H1 (cell line): ENCODE measurements at regions not wholly inside any gene's neighbourhood (a gene's known extent, or its start where the extent isn't known, plus 50 kb on each side); places are given as distances from the start of the nearest gene placed in this dataset.

ENCODE experiments used
- CTCF ChIA-PET: fragments of 300-600 bp; sonication (Branson Sonifier 250); formaldehyde crosslinking; loops from one replicate; lab custom pipeline; 2021; ENCODE audit not compliant: partially characterized antibody; lab: Charles Lee
- POLR2A ChIA-PET: fragments of 300-600 bp; sonication (Branson Sonifier 250); formaldehyde crosslinking; loops from one replicate; lab custom pipeline; 2021; ENCODE audit warnings: inconsistent platforms; ENCODE audit not compliant: partially characterized antibody; lab: Charles Lee
- DNase-seq, 2 experiments: peaks; one replicate each; pipeline versions ENCODE4 v3.0.0 to v3.0.0-alpha.2; 2010 to 2022; ENCODE audit warnings: low spot score in 2 of 2, low read depth in 1 of 2, mixed read lengths in 1 of 2
- FAIRE-seq: peaks from 2 replicates; lab custom pipeline; 2011; peaks lifted over from hg19 to GRCh38; lab: Jason Lieb, UNC
- H2AFZ ChIP-seq: 2 replicates; pipeline ENCODE4 v1.8.1; 2012; ENCODE audit warnings: low read length, inconsistent platforms
- H2AK5ac ChIP-seq: 2 replicates; pipeline ENCODE4 v1.6.1; 2013; ENCODE audit warnings: low read depth, low read length
- H2BK120ac ChIP-seq: replicated peaks from 2 replicates; pipeline ENCODE3; 2013; ENCODE audit warnings: low read depth, low read length, inconsistent platforms
- H2BK12ac ChIP-seq: 2 replicates; pipeline ENCODE4 v1.6.1; 2013; ENCODE audit warnings: low read depth, low read length
- H2BK15ac ChIP-seq: 2 replicates; pipeline ENCODE4 v1.6.1; 2013; ENCODE audit warnings: low read length
- H2BK20ac ChIP-seq: 2 replicates; pipeline ENCODE4 v1.6.1; 2013; ENCODE audit warnings: low read length
- H2BK5ac ChIP-seq: 2 replicates; pipeline ENCODE4 v1.6.1; 2013; ENCODE audit warnings: low read depth, low read length
- H3K14ac ChIP-seq: 2 replicates; pipeline ENCODE4 v1.6.1; 2013; ENCODE audit warnings: inconsistent platforms; ENCODE audit not compliant: insufficient read length
- H3K18ac ChIP-seq: 2 replicates; pipeline ENCODE4 v1.6.1; 2013; ENCODE audit warnings: low read length; ENCODE audit errors: extremely low read depth
- H3K23ac ChIP-seq: 2 replicates; pipeline ENCODE4 v1.6.1; 2013; ENCODE audit warnings: inconsistent platforms; ENCODE audit not compliant: insufficient read length
- H3K23me2 ChIP-seq: 2 replicates; pipeline ENCODE4 v1.6.1; 2013; ENCODE audit warnings: low read depth, low read length
- H3K27ac ChIP-seq: 2 replicates; pipeline ENCODE4 v1.6.1; 2011; ENCODE audit warnings: low read depth, low read length, inconsistent platforms
- H3K27me3 ChIP-seq, 4 experiments: replicated peaks in 1 of 4; 1 replicate in 1 of 4; 2 replicates in 3 of 4; pipeline versions ENCODE4 v1.6.1 to v1.8.1; 2011 to 2013; ENCODE audit warnings: low read length in 3 of 4, mild to moderate bottlenecking in 3 of 4, inconsistent platforms in 2 of 4, mixed read lengths in 2 of 4, moderate library complexity in 1 of 4; ENCODE audit not compliant: control insufficient read depth in 3 of 4, insufficient read depth in 3 of 4; ENCODE audit errors: extremely low read depth in 1 of 4
- H3K36me3 ChIP-seq, 4 experiments: 2 replicates each; pipeline versions ENCODE4 v1.6.1 to v1.8.1; 2011 to 2013; ENCODE audit warnings: mild to moderate bottlenecking in 4 of 4, low read length in 3 of 4, moderate library complexity in 2 of 4, control low read depth in 1 of 4, inconsistent platforms in 1 of 4; ENCODE audit not compliant: insufficient read depth in 4 of 4, control insufficient read depth in 2 of 4
- H3K4ac ChIP-seq: replicated peaks from 2 replicates; pipeline ENCODE3; 2013; ENCODE audit warnings: low read length, low read depth, mixed read lengths, inconsistent platforms; ENCODE audit not compliant: insufficient read length
- H3K4me1 ChIP-seq, 4 experiments: replicated peaks in 1 of 4; 1 replicate in 1 of 4; 2 replicates in 3 of 4; pipeline versions ENCODE4 v1.6.1 to v1.8.1; 2011 to 2013; ENCODE audit warnings: low read length in 3 of 4, inconsistent platforms in 2 of 4, mixed read lengths in 1 of 4; ENCODE audit not compliant: insufficient read depth in 4 of 4, control insufficient read depth in 3 of 4
- H3K4me2 ChIP-seq, 2 experiments: 2 replicates each; pipeline versions ENCODE4 v1.6.1 to v1.8.1; 2011 to 2013; ENCODE audit warnings: low read depth in 2 of 2, low read length in 2 of 2, control low read depth in 1 of 2, inconsistent platforms in 1 of 2, mild to moderate bottlenecking in 1 of 2; ENCODE audit not compliant: insufficient read depth in 1 of 2
- H3K4me3 ChIP-seq, 4 experiments: fragments of 200-600, 300-600 bp in 1 of 4; sonication (generic), shearing (Covaris generic), sonication (Bioruptor Twin) in 1 of 4; 2 replicates each; pipeline versions ENCODE4 v1.5.1 to v1.8.1; 2011 to 2016; ENCODE audit warnings: low read length in 4 of 4, low read depth in 3 of 4, control low read depth in 2 of 4, inconsistent platforms in 2 of 4, mild to moderate bottlenecking in 2 of 4, mixed read lengths in 1 of 4, moderate library complexity in 1 of 4; ENCODE audit not compliant: insufficient read depth in 2 of 4; ENCODE audit errors: extremely low read depth in 1 of 4
- H3K56ac ChIP-seq: replicated peaks from 2 replicates; pipeline ENCODE3; 2013; ENCODE audit warnings: low read depth, mild to moderate bottlenecking, mixed read lengths, low read length, inconsistent platforms; ENCODE audit not compliant: insufficient read length
- H3K79me1 ChIP-seq: 2 replicates; pipeline ENCODE4 v1.6.1; 2013; ENCODE audit warnings: low read depth, low read length, control low read depth
- H3K79me2 ChIP-seq, 2 experiments: 2 replicates each; pipeline versions ENCODE4 v1.6.1 to v1.8.1; 2012 to 2013; ENCODE audit warnings: low read length in 2 of 2, mild to moderate bottlenecking in 2 of 2, inconsistent platforms in 1 of 2; ENCODE audit not compliant: insufficient read depth in 2 of 2, control insufficient read depth in 1 of 2
- H3K9ac ChIP-seq, 4 experiments: replicated peaks in 1 of 4; 1 replicate in 1 of 4; 2 replicates in 3 of 4; pipeline versions ENCODE4 v1.6.1 to v1.8.1; 2011 to 2013; ENCODE audit warnings: low read depth in 3 of 4, low read length in 3 of 4, control low read depth in 2 of 4, mild to moderate bottlenecking in 2 of 4, moderate library complexity in 2 of 4, inconsistent platforms in 1 of 4; ENCODE audit errors: extremely low read depth in 1 of 4
- H3K9me3 ChIP-seq, 2 experiments: 2 replicates each; pipeline versions ENCODE4 v1.6.1 to v1.8.1; 2012 to 2013; ENCODE audit warnings: mild to moderate bottlenecking in 2 of 2, moderate library complexity in 2 of 2, control low read depth in 1 of 2, inconsistent platforms in 1 of 2, low read depth in 1 of 2, low read length in 1 of 2, mixed read lengths in 1 of 2; ENCODE audit not compliant: insufficient read depth in 2 of 2
- H4K20me1 ChIP-seq, 2 experiments: replicated peaks in 1 of 2; 2 replicates each; pipeline versions ENCODE3 to v1.8.1; 2011 to 2013; ENCODE audit warnings: inconsistent platforms in 2 of 2, low read length in 2 of 2, mild to moderate bottlenecking in 1 of 2; ENCODE audit not compliant: insufficient read depth in 2 of 2, control insufficient read depth in 1 of 2
- H4K5ac ChIP-seq: 2 replicates; pipeline ENCODE4 v1.6.1; 2013; ENCODE audit warnings: low read length, low read depth, mixed read lengths, inconsistent platforms; ENCODE audit not compliant: insufficient read length
- H4K8ac ChIP-seq: 2 replicates; pipeline ENCODE4 v1.8.0; 2013; ENCODE audit warnings: mild to moderate bottlenecking, moderate library complexity, low read length, inconsistent platforms; ENCODE audit not compliant: insufficient read depth; ENCODE audit errors: extremely low read depth
- H4K91ac ChIP-seq: replicated peaks from 2 replicates; pipeline ENCODE3; 2013; ENCODE audit warnings: low read length, mixed read lengths, inconsistent platforms; ENCODE audit not compliant: insufficient read length
- CBX5 ChIP-seq: fragments of 300-800, 300-1000 bp; sonication (generic); IDR thresholded peaks from 2 replicates; pipeline ENCODE4 v1.7.1; 2016; ENCODE audit warnings: antibody characterized with exemption, low read length, low read depth
- MAFK ChIP-seq: IDR thresholded peaks from 2 replicates; pipeline ENCODE4 v1.6.1; 2012; ENCODE audit warnings: low read depth, mild to moderate bottlenecking, improper control_type of control experiment, low read length
- WGBS, 2 experiments: shearing (Covaris generic) in 1 of 2; methylation state at CpG; one replicate each; pipeline versions ENCODE4 v1.1.6 to v1.1.7; 2013 to 2015; ENCODE audit warnings: low lambda C conversion rate in 2 of 2, mixed read lengths in 2 of 2, inconsistent platforms in 1 of 2, low coverage in 1 of 2, missing lambda C conversion rate in 1 of 2; ENCODE audit not compliant: insufficient replicate concordance in 2 of 2, insufficient coverage in 1 of 2, insufficient read length in 1 of 2; ENCODE audit errors: extremely low coverage in 1 of 2, missing lambda C conversion rate in 1 of 2; 5-methylcytosine and 5-hydroxymethylcytosine counted together

DNA sequence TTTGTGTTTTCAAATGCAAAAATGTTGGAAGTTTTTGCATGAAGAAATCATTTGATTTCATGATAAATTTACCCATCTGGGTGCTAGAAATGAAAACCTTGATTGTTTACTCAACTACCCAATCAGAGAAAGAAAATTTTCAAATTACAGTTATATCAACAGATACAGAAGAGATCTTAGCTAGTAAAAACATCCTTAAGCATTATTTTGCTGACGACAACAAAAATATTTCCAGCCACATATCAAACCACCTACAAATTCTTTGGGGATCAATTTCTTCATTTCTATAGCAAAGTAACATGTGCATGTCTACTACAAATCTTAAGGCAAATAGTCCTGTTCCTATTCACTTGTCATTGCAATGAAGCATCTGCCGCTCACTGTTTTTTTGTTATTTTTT, 530.3 kb downstream of the ZIC1 start:
- H2BK120ac ChIP-seq, result no peak overlapping the region
- TF ChIP-seq CBX5 (no peak), MAFK (0 out of 2 replicates have a peak, but pooled peaks have one; percentile 18)
- TF ChIP-seq, all 59 proteins: peak for 1
- H3K56ac ChIP-seq, result no peak overlapping the region
- H4K5ac ChIP-seq, result no peak overlapping the region
- H3K23me2 ChIP-seq, result no peaks in the 10 kb centered on the region; the same call in 1 of the 2 replicates
- no peak overlapping the region for H3K14ac ChIP-seq
- no peaks in the 10 kb centered on the region for H3K9me3 ChIP-seq
- H3K4me2 ChIP-seq, result peak overlapping the region in 1 of 2 experiments; percentile 45; a peak in 1 of 4 replicates
- no peak overlapping the region for H3K23ac ChIP-seq
- H3K27me3 ChIP-seq, result no peaks in the 10 kb centered on the region
- H3K18ac ChIP-seq, result no peak overlapping the region
- H3K4ac ChIP-seq, result no peak overlapping the region
- H3K4me1 ChIP-seq, result peaks cover 0 to 16% (median 4%) of the 10 kb centered on the region in 4 experiments; a peak in 3 of 7 replicates
- DNase-seq (no peak), FAIRE-seq (no peak)
- H4K91ac ChIP-seq, result no peak overlapping the region
- H3K79me1 ChIP-seq, result no peaks in the 10 kb centered on the region
- no peaks in the 10 kb centered on the region for H4K20me1 ChIP-seq
- peak overlapping the region; percentile 94; the same call in 1 of the 2 replicates for H2AFZ ChIP-seq
- no peak overlapping the region for H3K27ac ChIP-seq
- H3K4me3 ChIP-seq, result no peak overlapping the region
- WGBS, 2 experiments, result 75% methylated on average over 2 of the region's 2 CpGs; no CpG with 5 or more reads in 1 of the 2 experiments
- no peak overlapping the region for H2BK15ac ChIP-seq
- no peak overlapping the region for H4K8ac ChIP-seq
- no peak overlapping the region for H2BK12ac ChIP-seq
- no peaks in the 10 kb centered on the region for H3K79me2 ChIP-seq
- ChIA-PET POLR2A (no interaction called here), CTCF (interaction anchor here (0.5 to 1.1 kb wide), 2 partner anchors 166 to 510 kb away, joined by 3 read pairs; no protein-coding TSS in a partner anchor)
- no peaks in the 10 kb centered on the region for H3K36me3 ChIP-seq
- H3K9ac ChIP-seq, result no peak overlapping the region
- H2BK20ac ChIP-seq, result no peak overlapping the region
- H2AK5ac ChIP-seq, result no peak overlapping the region
- no peak overlapping the region for H2BK5ac ChIP-seq
